SK-N-SH (cell line): ENCODE measurements at regions not wholly inside any gene's neighbourhood (a gene's known extent, or its start where the extent isn't known, plus 50 kb on each side); places are given as distances from the start of the nearest gene placed in this dataset.

ENCODE experiments used
- CTCF ChIA-PET: fragments of 300-600, 350-600 bp; formaldehyde crosslinking; extraction: SDS; loops from one replicate; lab custom pipeline; 2021; lab: Yijun Ruan, JAX
- POLR2A ChIA-PET: fragments of 350-600 bp; sonication (Branson Sonifier 250); formaldehyde crosslinking; extraction: SDS; loops from one replicate; lab custom pipeline; 2020; ENCODE audit warnings: antibody characterized with exemption, inconsistent platforms; lab: Yijun Ruan, JAX
- DNase-seq: peaks from one replicate; pipeline ENCODE4 v3.0.0; 2012
- H2AFZ ChIP-seq: fragments of 200-600 bp; sonication (generic); 2 replicates; pipeline ENCODE4 v1.8.1; 2016; ENCODE audit warnings: antibody characterized with exemption, mild to moderate bottlenecking, low read depth
- H3F3A ChIP-seq: fragments of 200-600 bp; sonication (generic); replicated peaks from 2 replicates; pipeline ENCODE3; 2016; ENCODE audit warnings: antibody characterized with exemption, mild to moderate bottlenecking; ENCODE audit not compliant: insufficient read depth
- H3K27ac ChIP-seq, 2 experiments: fragments of 200-500 bp in 1 of 2; fragments of 200-600 bp in 1 of 2; sonication (Bioruptor generic) in 1 of 2; sonication (generic), shearing (Covaris generic) in 1 of 2; 2 replicates each; pipeline versions ENCODE4 v1.5.1 to v1.6.1; 2014 to 2016; ENCODE audit warnings: low read depth in 2 of 2, inconsistent platforms in 1 of 2, low read length in 1 of 2, mild to moderate bottlenecking in 1 of 2, mixed read lengths in 1 of 2
- H3K27me3 ChIP-seq: fragments of 200-600 bp; sonication (generic), shearing (Covaris generic); 2 replicates; pipeline ENCODE4 v1.6.1; 2016; ENCODE audit warnings: mixed run types; ENCODE audit not compliant: insufficient read depth
- H3K36me3 ChIP-seq, 2 experiments: fragments of 200-500 bp in 1 of 2; fragments of 200-600 bp in 1 of 2; sonication (Bioruptor generic) in 1 of 2; sonication (generic) in 1 of 2; replicated peaks in 1 of 2; 2 replicates each; pipeline versions ENCODE3 to v1.5.1; 2014 to 2016; ENCODE audit warnings: low read length in 1 of 2, mild to moderate bottlenecking in 1 of 2; ENCODE audit not compliant: insufficient read depth in 2 of 2, control insufficient read depth in 1 of 2
- H3K4me1 ChIP-seq, 2 experiments: fragments of 200-500 bp in 1 of 2; fragments of 200-600 bp in 1 of 2; sonication (Bioruptor generic) in 1 of 2; sonication (generic), shearing (Covaris generic) in 1 of 2; 2 replicates each; pipeline versions ENCODE4 v1.5.1 to v1.6.1; 2014 to 2016; ENCODE audit warnings: low read depth in 1 of 2, low read length in 1 of 2, mixed run types in 1 of 2; ENCODE audit not compliant: insufficient read depth in 2 of 2, control insufficient read depth in 1 of 2
- H3K4me2 ChIP-seq: fragments of 200-600 bp; sonication (generic), shearing (Covaris generic); 2 replicates; pipeline ENCODE4 v1.6.1; 2017; ENCODE audit warnings: mixed run types
- H3K4me3 ChIP-seq, 2 experiments: fragments of 200-500 bp in 1 of 2; fragments of 200-600 bp in 1 of 2; sonication (Bioruptor generic) in 1 of 2; sonication (generic), shearing (Covaris generic) in 1 of 2; 2 replicates each; pipeline versions ENCODE4 v1.5.1 to v1.8.1; 2014 to 2016; ENCODE audit warnings: low read depth in 2 of 2, inconsistent platforms in 1 of 2, low read length in 1 of 2, mild to moderate bottlenecking in 1 of 2, mixed read lengths in 1 of 2, moderate library complexity in 1 of 2
- H3K79me2 ChIP-seq: fragments of 200-600 bp; sonication (generic); 2 replicates; pipeline ENCODE4 v1.8.1; 2017; ENCODE audit warnings: mild to moderate bottlenecking; ENCODE audit not compliant: insufficient read depth
- H3K9ac ChIP-seq: fragments of 200-600 bp; sonication (generic); 2 replicates; pipeline ENCODE4 v1.6.1; 2017; ENCODE audit warnings: mixed run types
- H3K9me2 ChIP-seq: fragments of 200-600 bp; sonication (generic); 2 replicates; pipeline ENCODE4 v1.6.1; 2017; ENCODE audit warnings: mixed run types
- H3K9me3 ChIP-seq: fragments of 200-600 bp; sonication (generic); 2 replicates; pipeline ENCODE4 v1.6.1; 2017; ENCODE audit warnings: mixed run types, mild to moderate bottlenecking, moderate library complexity
- H4K20me1 ChIP-seq: fragments of 200-600 bp; sonication (generic); 2 replicates; pipeline ENCODE4 v1.6.1; 2017; ENCODE audit warnings: mild to moderate bottlenecking, mixed run types; ENCODE audit not compliant: insufficient read depth
- CHD2 ChIP-seq: fragments of 150-350 bp; IDR thresholded peaks from 2 replicates; pipeline ENCODE4 v1.6.1; 2018; ENCODE audit warnings: low read length; ENCODE audit not compliant: partially characterized antibody
- EP300 ChIP-seq, 2 experiments: IDR thresholded peaks; 2 replicates each; pipeline versions ENCODE4 v1.4.0 to v1.6.1; 2012; ENCODE audit warnings: borderline replicate concordance in 1 of 2, low read depth in 1 of 2, low read length in 1 of 2
- EZH2phosphoT487 ChIP-seq: fragments of 200-600 bp; sonication (generic); IDR thresholded peaks from 2 replicates; pipeline ENCODE4 v1.6.1; 2017; ENCODE audit warnings: low read depth, mixed run types, mild to moderate bottlenecking, antibody characterized with exemption, moderate library complexity, borderline replicate concordance
- FOXJ3 ChIP-seq: sonication (generic); formaldehyde crosslinking; IDR thresholded peaks from 2 replicates; pipeline ENCODE4 v1.5.1; 2020; ENCODE audit warnings: mild to moderate bottlenecking, missing genetic modification reagents
- GABPA ChIP-seq: IDR thresholded peaks from 2 replicates; pipeline ENCODE4 v1.4.0; 2012; ENCODE audit warnings: low read depth, mild to moderate bottlenecking
- POLR2AphosphoS5 ChIP-seq: IDR thresholded peaks from 2 replicates; pipeline ENCODE4 v1.6.1; 2012; ENCODE audit warnings: low read depth, low read length
- RAD21 ChIP-seq: IDR thresholded peaks from 2 replicates; pipeline ENCODE4 v1.6.1; 2012; ENCODE audit warnings: mild to moderate bottlenecking, low read length
- RCOR1 ChIP-seq: fragments of 150-350 bp; IDR thresholded peaks from 2 replicates; pipeline ENCODE4 v1.6.1; 2017; ENCODE audit warnings: antibody characterized with exemption, low read length
- REST ChIP-seq: IDR thresholded peaks from 2 replicates; pipeline ENCODE4 v1.6.1; 2012; ENCODE audit warnings: mild to moderate bottlenecking, low read depth, low read length, moderate library complexity
- TEAD4 ChIP-seq: IDR thresholded peaks from 2 replicates; pipeline ENCODE4 v1.4.0; 2012; ENCODE audit warnings: mild to moderate bottlenecking, borderline replicate concordance; ENCODE audit not compliant: insufficient read depth
- YY1 ChIP-seq: IDR thresholded peaks from 2 replicates; pipeline ENCODE4 v1.4.0; 2012; ENCODE audit warnings: low read depth, mild to moderate bottlenecking
- WGBS: methylation state at CpG from one replicate; pipeline ENCODE4 v1.1.6; 2017; ENCODE audit warnings: low lambda C conversion rate; 5-methylcytosine and 5-hydroxymethylcytosine counted together
- TF ChIP-seq, protein P1 (sequence below): IDR thresholded peaks from 2 replicates; pipeline ENCODE4 v1.4.0; 2012; ENCODE audit warnings: low read depth, borderline replicate concordance
- TF ChIP-seq, protein P2 (sequence below): IDR thresholded peaks from 2 replicates; pipeline ENCODE4 v1.4.0; 2012; ENCODE audit warnings: low read depth
- TF ChIP-seq, protein P3 (sequence below): fragments of 200-600 bp; sonication (generic); IDR thresholded peaks from 2 replicates; pipeline ENCODE4 v1.6.1; 2017; ENCODE audit warnings: antibody characterized with exemption, mild to moderate bottlenecking, moderate library complexity

DNA sequence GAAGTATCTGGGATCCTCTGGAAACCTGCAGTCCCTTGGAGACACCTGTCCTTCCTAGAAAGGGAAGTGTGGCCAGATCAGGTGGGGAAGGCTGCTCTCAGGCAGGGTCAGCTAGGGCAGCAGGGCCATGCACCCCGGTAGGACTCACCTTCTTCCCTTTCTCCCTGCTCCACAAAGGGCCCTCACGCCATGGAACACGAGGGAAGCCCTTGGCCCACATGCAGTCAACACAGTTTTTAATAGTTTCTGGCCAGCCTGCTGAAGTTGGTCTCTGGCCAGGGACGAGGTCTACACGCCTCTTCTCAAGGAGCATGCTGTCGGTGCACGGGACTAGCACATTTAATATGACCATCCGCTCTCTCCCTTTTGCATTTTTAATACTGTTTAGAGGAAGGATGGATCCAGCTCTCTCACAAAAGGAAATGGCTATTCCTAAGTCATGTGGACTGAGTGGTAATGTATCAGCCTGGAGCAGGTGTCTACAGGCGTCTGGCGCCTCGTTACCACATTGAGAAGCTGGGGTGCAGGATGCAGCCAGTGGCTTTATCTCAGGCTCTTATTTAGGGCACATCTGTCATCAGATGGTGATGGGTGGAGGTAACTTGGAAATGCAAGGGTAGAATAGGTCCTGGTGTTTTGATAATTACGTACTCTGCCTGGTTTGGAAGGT is 153.9 kb downstream of the KLF13 start:
- no peak for DNase-seq
- H3K9me3 ChIP-seq: no peaks in the 10 kb centered on the region
- H3K4me1 ChIP-seq: no peaks in the 10 kb centered on the region; a peak in 1 of 4 replicates
- H3K4me2 ChIP-seq: no peak overlapping the region
- ChIA-PET CTCF (interaction anchor here (0.8 to 2.1 kb wide), 5 partner anchors 8 to 279 kb away, joined by 3 to 18 read pairs (median 5); no protein-coding TSS in a partner anchor), POLR2A (no interaction called here)
- no peaks in the 10 kb centered on the region for H3K36me3 ChIP-seq
- no peak overlapping the region for H3K9ac ChIP-seq
- H2AFZ ChIP-seq: no peak overlapping the region
- H3K27ac ChIP-seq: no peak overlapping the region
- H3K4me3 ChIP-seq: no peak overlapping the region
- no peaks in the 10 kb centered on the region for H3K9me2 ChIP-seq
- WGBS: 52% methylated on average over 12 of the region's 12 CpGs
- no peaks in the 10 kb centered on the region for H3K27me3 ChIP-seq
- H4K20me1 ChIP-seq: no peaks in the 10 kb centered on the region
- no peaks in the 10 kb centered on the region for H3K79me2 ChIP-seq
- TF ChIP-seq, protein P1, sequence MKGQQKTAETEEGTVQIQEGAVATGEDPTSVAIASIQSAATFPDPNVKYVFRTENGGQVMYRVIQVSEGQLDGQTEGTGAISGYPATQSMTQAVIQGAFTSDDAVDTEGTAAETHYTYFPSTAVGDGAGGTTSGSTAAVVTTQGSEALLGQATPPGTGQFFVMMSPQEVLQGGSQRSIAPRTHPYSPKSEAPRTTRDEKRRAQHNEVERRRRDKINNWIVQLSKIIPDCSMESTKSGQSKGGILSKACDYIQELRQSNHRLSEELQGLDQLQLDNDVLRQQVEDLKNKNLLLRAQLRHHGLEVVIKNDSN: no peak
- TF ChIP-seq, protein P2, sequence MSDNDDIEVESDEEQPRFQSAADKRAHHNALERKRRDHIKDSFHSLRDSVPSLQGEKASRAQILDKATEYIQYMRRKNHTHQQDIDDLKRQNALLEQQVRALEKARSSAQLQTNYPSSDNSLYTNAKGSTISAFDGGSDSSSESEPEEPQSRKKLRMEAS: no peak
- no peak for TF ChIP-seq EP300 (IDR thresholded peaks at IDR 0.05; ENCODE audit: borderline replicate concordance in 1 of 2, low read depth in 1 of 2, low read length in 1 of 2)
- no peak for TF ChIP-seq CHD2
- TF ChIP-seq RCOR1: no peak
- TF ChIP-seq GABPA: no peak
- no peak for TF ChIP-seq FOXJ3
- no peak for TF ChIP-seq YY1
- TF ChIP-seq POLR2AphosphoS5: no peak
- no peak for TF ChIP-seq REST
- H3F3A ChIP-seq: no peaks in the 10 kb centered on the region

GRCh38 chr15:31481142-31481541 is 154.5 kb downstream of the KLF13 start:
- CTCF ChIA-PET: interaction anchor here (0.8 to 1.4 kb wide), 2 partner anchors 8 to 9 kb away, joined by 4 to 5 read pairs; no protein-coding TSS in a partner anchor
- no peaks in the 10 kb centered on the region for H3K36me3 ChIP-seq
- no peaks in the 10 kb centered on the region for H4K20me1 ChIP-seq
- H3K9ac ChIP-seq: no peak overlapping the region
- POLR2A ChIA-PET: interaction anchor here (0.7 kb wide), 1 partner anchor 522 kb away, joined by 4 read pairs; no protein-coding TSS in a partner anchor
- DNase-seq: no peak
- no peaks in the 10 kb centered on the region for H3K9me3 ChIP-seq
- H3K27me3 ChIP-seq: no peaks in the 10 kb centered on the region
- H3F3A ChIP-seq: no peaks in the 10 kb centered on the region
- H2AFZ ChIP-seq: no peak overlapping the region
- no peaks in the 10 kb centered on the region for H3K79me2 ChIP-seq
- H3K27ac ChIP-seq: no peak overlapping the region
- 59% methylated on average over 3 of the region's 3 CpGs for WGBS
- H3K4me2 ChIP-seq: no peak overlapping the region
- no peaks in the 10 kb centered on the region; a peak in 1 of 4 replicates for H3K4me1 ChIP-seq
- H3K4me3 ChIP-seq: no peak overlapping the region
- H3K9me2 ChIP-seq: no peaks in the 10 kb centered on the region
- TF ChIP-seq TEAD4: no peak
- TF ChIP-seq, protein P3, sequence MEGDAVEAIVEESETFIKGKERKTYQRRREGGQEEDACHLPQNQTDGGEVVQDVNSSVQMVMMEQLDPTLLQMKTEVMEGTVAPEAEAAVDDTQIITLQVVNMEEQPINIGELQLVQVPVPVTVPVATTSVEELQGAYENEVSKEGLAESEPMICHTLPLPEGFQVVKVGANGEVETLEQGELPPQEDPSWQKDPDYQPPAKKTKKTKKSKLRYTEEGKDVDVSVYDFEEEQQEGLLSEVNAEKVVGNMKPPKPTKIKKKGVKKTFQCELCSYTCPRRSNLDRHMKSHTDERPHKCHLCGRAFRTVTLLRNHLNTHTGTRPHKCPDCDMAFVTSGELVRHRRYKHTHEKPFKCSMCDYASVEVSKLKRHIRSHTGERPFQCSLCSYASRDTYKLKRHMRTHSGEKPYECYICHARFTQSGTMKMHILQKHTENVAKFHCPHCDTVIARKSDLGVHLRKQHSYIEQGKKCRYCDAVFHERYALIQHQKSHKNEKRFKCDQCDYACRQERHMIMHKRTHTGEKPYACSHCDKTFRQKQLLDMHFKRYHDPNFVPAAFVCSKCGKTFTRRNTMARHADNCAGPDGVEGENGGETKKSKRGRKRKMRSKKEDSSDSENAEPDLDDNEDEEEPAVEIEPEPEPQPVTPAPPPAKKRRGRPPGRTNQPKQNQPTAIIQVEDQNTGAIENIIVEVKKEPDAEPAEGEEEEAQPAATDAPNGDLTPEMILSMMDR: no peak
- TF ChIP-seq EP300 (IDR thresholded peaks at IDR 0.05; ENCODE audit: borderline replicate concordance in 1 of 2, low read depth in 1 of 2, low read length in 1 of 2): no peak
- TF ChIP-seq GABPA: no peak
- TF ChIP-seq REST: no peak
- no peak for TF ChIP-seq RAD21
- TF ChIP-seq, protein P2: no peak
- TF ChIP-seq EZH2phosphoT487: no peak
